ENCODE measurements at regions not wholly inside any gene's neighbourhood (a gene's known extent, or its start where the extent isn't known, plus 50 kb on each side); places are given as distances from the start of the nearest gene placed in this dataset.
A peak's percentile ranks its signal among the peaks of the same experiment; 100 is the strongest.

DNA sequence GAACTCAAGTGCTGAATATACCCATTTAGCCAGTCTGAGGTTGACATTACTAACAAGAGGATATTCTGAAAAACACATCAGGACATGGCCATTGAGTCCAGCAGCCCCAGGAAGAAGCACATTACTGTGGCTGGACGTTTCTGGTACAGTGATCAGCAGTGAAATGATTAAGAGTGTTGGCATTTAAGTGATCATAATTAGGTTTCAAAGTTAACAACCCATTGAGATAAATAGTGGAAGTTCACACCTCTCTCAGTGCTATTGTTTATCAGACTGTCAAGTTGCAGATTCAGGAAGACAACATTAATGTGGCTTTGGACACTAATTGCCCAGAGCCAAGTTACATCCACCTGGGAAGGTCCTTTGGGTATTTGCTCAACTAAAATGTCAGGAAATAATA is 139.5 kb upstream of the GAREM1 start:
- H3K27ac ChIP-seq (ENCODE audit: low read depth in 2 of 2, low read length in 2 of 2): no peak overlapping the region
- no peak for FAIRE-seq
- DNase-seq: peak in 3 of 5 donors; percentile 52 to 89 (median 74)

DNA sequence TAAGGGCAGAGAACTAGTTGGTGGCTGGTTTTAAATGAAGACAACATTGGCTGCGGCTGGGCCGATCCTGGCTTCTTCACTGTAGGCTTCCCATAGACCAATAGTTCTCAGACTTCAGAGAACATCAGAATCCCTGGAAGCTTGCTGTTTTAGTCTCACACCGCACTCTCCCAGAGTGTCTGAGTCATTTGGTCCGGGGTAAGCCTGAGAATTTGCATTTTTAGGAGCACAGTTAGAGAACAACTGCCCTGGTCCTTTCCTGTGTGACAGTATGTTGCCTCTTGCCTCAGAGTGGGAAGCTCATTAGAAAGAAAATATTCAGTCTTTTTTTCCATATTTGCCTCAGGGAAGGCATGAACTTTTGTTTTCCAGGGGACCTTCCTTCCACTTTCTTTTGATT is 137.1 kb upstream of the GAREM1 start:
- FAIRE-seq (no peak), DNase-seq (no peak)
- Histone ChIP-seq H3K9ac (ENCODE audit: low read length in 3 of 3) (no peak overlapping the region), H3K4me3 (ENCODE audit: low read length in 3 of 3) (no peak overlapping the region), H3K4me1 (ENCODE audit: control insufficient read depth in 2 of 3, insufficient read depth in 2 of 3, low read depth in 1 of 3, low read length in 3 of 3) (no peaks in the 10 kb centered on the region), H3K9me3 (ENCODE audit: control insufficient read depth in 2 of 3, insufficient read depth in 1 of 3, low read length in 3 of 3) (no peaks in the 10 kb centered on the region), H3K27ac (ENCODE audit: low read depth in 2 of 2, low read length in 2 of 2) (no peak overlapping the region), H3K27me3 (ENCODE audit: control insufficient read depth, insufficient read depth, low read length) (no peaks in the 10 kb centered on the region), H3K36me3 (ENCODE audit: control insufficient read depth in 2 of 3, insufficient read depth in 3 of 3, low read length in 3 of 3) (no peaks in the 10 kb centered on the region)
- TF ChIP-seq, protein P1, sequence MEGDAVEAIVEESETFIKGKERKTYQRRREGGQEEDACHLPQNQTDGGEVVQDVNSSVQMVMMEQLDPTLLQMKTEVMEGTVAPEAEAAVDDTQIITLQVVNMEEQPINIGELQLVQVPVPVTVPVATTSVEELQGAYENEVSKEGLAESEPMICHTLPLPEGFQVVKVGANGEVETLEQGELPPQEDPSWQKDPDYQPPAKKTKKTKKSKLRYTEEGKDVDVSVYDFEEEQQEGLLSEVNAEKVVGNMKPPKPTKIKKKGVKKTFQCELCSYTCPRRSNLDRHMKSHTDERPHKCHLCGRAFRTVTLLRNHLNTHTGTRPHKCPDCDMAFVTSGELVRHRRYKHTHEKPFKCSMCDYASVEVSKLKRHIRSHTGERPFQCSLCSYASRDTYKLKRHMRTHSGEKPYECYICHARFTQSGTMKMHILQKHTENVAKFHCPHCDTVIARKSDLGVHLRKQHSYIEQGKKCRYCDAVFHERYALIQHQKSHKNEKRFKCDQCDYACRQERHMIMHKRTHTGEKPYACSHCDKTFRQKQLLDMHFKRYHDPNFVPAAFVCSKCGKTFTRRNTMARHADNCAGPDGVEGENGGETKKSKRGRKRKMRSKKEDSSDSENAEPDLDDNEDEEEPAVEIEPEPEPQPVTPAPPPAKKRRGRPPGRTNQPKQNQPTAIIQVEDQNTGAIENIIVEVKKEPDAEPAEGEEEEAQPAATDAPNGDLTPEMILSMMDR (IDR thresholded peaks at IDR 0.05; ENCODE audit: borderline replicate concordance, extremely low read depth, insufficient read depth): no peak
- intact Hi-C loops (cut with DNase I): no loop called here

More for the DNA sequence above, 139.5 kb upstream of the GAREM1 start:
- H3K9ac ChIP-seq (ENCODE audit: low read length in 3 of 3): no peak overlapping the region
- no peak overlapping the region for H3K4me3 ChIP-seq (ENCODE audit: low read length in 3 of 3)
- H3K27me3 ChIP-seq (ENCODE audit: control insufficient read depth, insufficient read depth, low read length): no peaks in the 10 kb centered on the region
- H3K4me1 ChIP-seq (ENCODE audit: control insufficient read depth in 2 of 3, insufficient read depth in 2 of 3, low read depth in 1 of 3, low read length in 3 of 3): no peaks in the 10 kb centered on the region
- TF ChIP-seq, protein P1 (IDR thresholded peaks at IDR 0.05; ENCODE audit: borderline replicate concordance, extremely low read depth, insufficient read depth): no peak
- intact Hi-C loops (cut with DNase I): no loop called here
- no peaks in the 10 kb centered on the region for H3K36me3 ChIP-seq (ENCODE audit: control insufficient read depth in 2 of 3, insufficient read depth in 3 of 3, low read length in 3 of 3)
- H3K9me3 ChIP-seq (ENCODE audit: control insufficient read depth in 2 of 3, insufficient read depth in 1 of 3, low read length in 3 of 3): no peaks in the 10 kb centered on the region

DNA sequence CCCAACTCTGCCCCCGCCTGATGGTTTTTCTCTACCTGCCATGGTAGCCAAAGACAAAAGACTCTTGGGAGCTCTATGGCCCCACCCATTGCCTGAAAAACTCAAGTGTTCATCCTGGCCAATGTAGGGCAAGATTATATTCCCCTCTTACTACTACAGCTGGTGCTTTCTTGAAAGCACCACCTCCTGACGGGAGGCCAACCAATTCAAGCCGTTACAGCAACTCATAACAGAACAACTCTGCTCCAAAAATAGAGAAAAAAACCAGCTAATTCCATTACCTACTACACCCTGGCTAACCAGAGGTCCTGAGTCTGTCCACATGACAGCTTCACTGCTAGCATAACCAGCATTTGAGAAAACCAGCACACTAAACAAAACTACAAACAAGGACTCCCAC is 127.5 kb upstream of the GAREM1 start:
- Histone ChIP-seq H3K27ac (ENCODE audit: low read depth in 2 of 2, low read length in 2 of 2) (no peak overlapping the region), H3K4me1 (ENCODE audit: control insufficient read depth in 2 of 3, insufficient read depth in 2 of 3, low read depth in 1 of 3, low read length in 3 of 3) (no peaks in the 10 kb centered on the region), H3K27me3 (ENCODE audit: control insufficient read depth, insufficient read depth, low read length) (no peaks in the 10 kb centered on the region), H3K36me3 (ENCODE audit: control insufficient read depth in 2 of 3, insufficient read depth in 3 of 3, low read length in 3 of 3) (no peaks in the 10 kb centered on the region), H3K4me3 (ENCODE audit: low read length in 3 of 3) (no peak overlapping the region), H3K9me3 (ENCODE audit: control insufficient read depth in 2 of 3, insufficient read depth in 1 of 3, low read length in 3 of 3) (no peaks in the 10 kb centered on the region), H3K9ac (ENCODE audit: low read length in 3 of 3) (no peak overlapping the region)
- intact Hi-C loops (cut with DNase I): no loop called here
- FAIRE-seq: no peak
- no peak for DNase-seq
- TF ChIP-seq, protein P1 (IDR thresholded peaks at IDR 0.05; ENCODE audit: borderline replicate concordance, extremely low read depth, insufficient read depth): no peak

DNA sequence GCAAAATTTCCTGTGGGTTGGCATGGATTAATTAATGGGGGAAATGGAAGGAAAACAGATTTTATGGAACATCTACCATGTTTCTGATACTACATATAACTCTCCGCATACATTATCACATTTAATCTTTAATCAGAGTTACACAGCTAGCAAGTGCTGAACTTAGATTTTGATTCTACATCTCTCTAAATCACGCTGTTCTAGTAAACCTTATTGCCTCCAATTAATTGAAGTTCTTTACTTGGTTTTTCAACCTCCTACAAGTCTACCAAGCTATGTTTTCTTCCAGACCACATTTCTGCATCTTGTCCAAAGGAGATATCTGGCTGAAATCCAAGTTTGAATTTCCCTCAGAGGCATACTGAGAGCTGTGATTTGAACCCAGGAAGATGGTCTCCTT is 125.8 kb upstream of the GAREM1 start:
- FAIRE-seq: no peak
- no peaks in the 10 kb centered on the region for H3K9me3 ChIP-seq (ENCODE audit: control insufficient read depth in 2 of 3, insufficient read depth in 1 of 3, low read length in 3 of 3)

More for the DNA sequence above, 125.8 kb upstream of the GAREM1 start:
- H3K36me3 ChIP-seq (ENCODE audit: control insufficient read depth in 2 of 3, insufficient read depth in 3 of 3, low read length in 3 of 3): no peaks in the 10 kb centered on the region
- no peak overlapping the region for H3K9ac ChIP-seq (ENCODE audit: low read length in 3 of 3)
- TF ChIP-seq, protein P1 (IDR thresholded peaks at IDR 0.05; ENCODE audit: borderline replicate concordance, extremely low read depth, insufficient read depth): no peak
- intact Hi-C loops (cut with DNase I): no loop called here
- no peak overlapping the region for H3K27ac ChIP-seq (ENCODE audit: low read depth in 2 of 2, low read length in 2 of 2)
- H3K4me1 ChIP-seq (ENCODE audit: control insufficient read depth in 2 of 3, insufficient read depth in 2 of 3, low read depth in 1 of 3, low read length in 3 of 3): no peaks in the 10 kb centered on the region
- no peaks in the 10 kb centered on the region for H3K27me3 ChIP-seq (ENCODE audit: control insufficient read depth, insufficient read depth, low read length)
- no peak for DNase-seq
- H3K4me3 ChIP-seq (ENCODE audit: low read length in 3 of 3): no peak overlapping the region
